HG03280 (cell line): ENCODE measurements at regions not wholly inside any gene's neighbourhood (a gene's known extent, or its start where the extent isn't known, plus 50 kb on each side); places are given as distances from the start of the nearest gene placed in this dataset.

Experiments used
- ATAC-seq: cut with Tn5 transposase; IDR thresholded peaks from one replicate; pipeline ENCODE4 v1.9.1; 2021; ENCODE audit warnings: mild to moderate bottlenecking, moderate library complexity; ENCODE audit not compliant: unreplicated experiment

- ATAC-seq: no peak
Measured at GRCh38 chr14:53330441-53330840, 177.3 kb upstream of the DDHD1 start.

GRCh38 chr14:53328841-53329240, 175.7 kb upstream of the DDHD1 start:
- no peak for ATAC-seq

GRCh38 chr14:53327716-53328115, 174.6 kb upstream of the DDHD1 start:
- no peak for ATAC-seq

GRCh38 chr14:53325176-53325806, 172.2 kb upstream of the DDHD1 start:
- no peak for ATAC-seq

GRCh38 chr14:53316504-53316903, 163.4 kb upstream of the DDHD1 start:
- no peak for ATAC-seq

- ATAC-seq: peak; percentile 68
Measured at GRCh38 chr14:53310412-53310811, 157.3 kb upstream of the DDHD1 start.

- ATAC-seq: no peak
Measured at GRCh38 chr14:53306911-53307310, 153.8 kb upstream of the DDHD1 start.

GRCh38 chr14:53306267-53306721, 153.2 kb upstream of the DDHD1 start:
- no peak for ATAC-seq

- no peak for ATAC-seq
Measured at GRCh38 chr14:53304726-53305381, 151.7 kb upstream of the DDHD1 start.

- no peak for ATAC-seq
Measured at GRCh38 chr14:53295985-53296582, 143.0 kb upstream of the DDHD1 start.

- no peak for ATAC-seq
Measured at GRCh38 chr14:53295372-53295771, 142.2 kb upstream of the DDHD1 start.

- ATAC-seq: no peak
Measured at GRCh38 chr14:53286301-53286700, 133.2 kb upstream of the DDHD1 start.

GRCh38 chr14:53285821-53286220, 132.7 kb upstream of the DDHD1 start:
- no peak for ATAC-seq

GRCh38 chr14:53285064-53285463, 131.9 kb upstream of the DDHD1 start:
- no peak for ATAC-seq

GRCh38 chr14:53278602-53279506, 125.7 kb upstream of the DDHD1 start:
- ATAC-seq: no peak

- no peak for ATAC-seq
Measured at GRCh38 chr14:53273671-53274072, 120.5 kb upstream of the DDHD1 start.

GRCh38 chr14:53265025-53265424, 111.9 kb upstream of the DDHD1 start:
- ATAC-seq: no peak

GRCh38 chr14:53260928-53261327, 107.8 kb upstream of the DDHD1 start:
- no peak for ATAC-seq

- no peak for ATAC-seq
Measured at GRCh38 chr14:53260286-53260685, 107.2 kb upstream of the DDHD1 start.

GRCh38 chr14:53252141-53252540, 99.0 kb upstream of the DDHD1 start:
- ATAC-seq: no peak

- no peak for ATAC-seq
Measured at GRCh38 chr14:53249059-53249458, 95.9 kb upstream of the DDHD1 start.
